Endothelial cell (in vitro differentiated cells): ENCODE measurements at regions not wholly inside any gene's neighbourhood (a gene's known extent, or its start where the extent isn't known, plus 50 kb on each side); places are given as distances from the start of the nearest gene placed in this dataset.

Source experiments
- DNase-seq: peaks from one replicate; pipeline ENCODE4 v3.0.0; 2021; ENCODE audit warnings: low spot score
- H3K27ac Mint-ChIP-seq: one replicate; pipeline ENCODE4 v1.8.0; 2021; ENCODE audit warnings: mixed read lengths, inconsistent platforms; ENCODE audit not compliant: unreplicated experiment
- H3K27me3 Mint-ChIP-seq: one replicate; pipeline ENCODE4 v1.8.0; 2021; ENCODE audit warnings: mild to moderate bottlenecking, moderate library complexity, mixed read lengths, inconsistent platforms; ENCODE audit not compliant: unreplicated experiment
- H3K36me3 Mint-ChIP-seq: one replicate; pipeline ENCODE4 v1.8.0; 2021; ENCODE audit warnings: mild to moderate bottlenecking, low read depth, mixed read lengths, inconsistent platforms; ENCODE audit not compliant: unreplicated experiment
- H3K4me1 Mint-ChIP-seq: one replicate; pipeline ENCODE4 v1.8.0; 2021; ENCODE audit warnings: mild to moderate bottlenecking, mixed read lengths, inconsistent platforms; ENCODE audit not compliant: unreplicated experiment
- H3K4me3 Mint-ChIP-seq: one replicate; pipeline ENCODE4 v1.8.0; 2021; ENCODE audit warnings: mild to moderate bottlenecking, mixed read lengths, inconsistent platforms; ENCODE audit not compliant: unreplicated experiment
- H3K9me3 Mint-ChIP-seq: one replicate; pipeline ENCODE4 v1.8.0; 2021; ENCODE audit warnings: mixed read lengths, inconsistent platforms; ENCODE audit not compliant: unreplicated experiment
- TF ChIP-seq, protein P1 (sequence below): fragments of 200-600 bp; sonication (generic); IDR thresholded peaks from one replicate; pipeline ENCODE4 v1.5.0; 2021; ENCODE audit warnings: antibody characterized with exemption; ENCODE audit not compliant: unreplicated experiment

DNA sequence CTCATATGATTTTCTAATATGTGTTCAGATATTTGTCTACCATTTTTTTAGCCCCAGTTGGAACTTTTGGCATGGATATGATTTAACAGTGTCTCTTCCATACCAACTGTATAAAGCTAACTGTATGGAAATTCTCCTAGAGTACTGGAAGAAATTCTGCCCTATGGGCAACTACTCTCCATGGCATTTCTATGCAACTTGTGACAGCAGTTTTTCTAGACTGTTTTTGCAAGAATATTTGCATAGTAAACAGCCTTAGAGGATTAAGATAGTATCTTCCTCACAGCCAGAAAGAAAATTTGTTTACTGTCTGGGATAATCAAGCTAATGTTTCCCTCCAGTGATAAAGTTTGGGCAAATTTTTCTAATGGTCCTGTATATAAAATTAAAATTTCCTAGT lies 119.9 kb upstream of the PCDH17 start:
- TF ChIP-seq, protein P1, sequence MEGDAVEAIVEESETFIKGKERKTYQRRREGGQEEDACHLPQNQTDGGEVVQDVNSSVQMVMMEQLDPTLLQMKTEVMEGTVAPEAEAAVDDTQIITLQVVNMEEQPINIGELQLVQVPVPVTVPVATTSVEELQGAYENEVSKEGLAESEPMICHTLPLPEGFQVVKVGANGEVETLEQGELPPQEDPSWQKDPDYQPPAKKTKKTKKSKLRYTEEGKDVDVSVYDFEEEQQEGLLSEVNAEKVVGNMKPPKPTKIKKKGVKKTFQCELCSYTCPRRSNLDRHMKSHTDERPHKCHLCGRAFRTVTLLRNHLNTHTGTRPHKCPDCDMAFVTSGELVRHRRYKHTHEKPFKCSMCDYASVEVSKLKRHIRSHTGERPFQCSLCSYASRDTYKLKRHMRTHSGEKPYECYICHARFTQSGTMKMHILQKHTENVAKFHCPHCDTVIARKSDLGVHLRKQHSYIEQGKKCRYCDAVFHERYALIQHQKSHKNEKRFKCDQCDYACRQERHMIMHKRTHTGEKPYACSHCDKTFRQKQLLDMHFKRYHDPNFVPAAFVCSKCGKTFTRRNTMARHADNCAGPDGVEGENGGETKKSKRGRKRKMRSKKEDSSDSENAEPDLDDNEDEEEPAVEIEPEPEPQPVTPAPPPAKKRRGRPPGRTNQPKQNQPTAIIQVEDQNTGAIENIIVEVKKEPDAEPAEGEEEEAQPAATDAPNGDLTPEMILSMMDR, result no peak
- no peaks in the 10 kb centered on the region for H3K27me3 Mint-ChIP-seq
- DNase-seq, result no peak
- no peaks in the 10 kb centered on the region for H3K4me1 Mint-ChIP-seq
- no peak overlapping the region for H3K27ac Mint-ChIP-seq
- H3K4me3 Mint-ChIP-seq, result no peak overlapping the region
- no peaks in the 10 kb centered on the region for H3K9me3 Mint-ChIP-seq
- H3K36me3 Mint-ChIP-seq, result no peaks in the 10 kb centered on the region

DNA sequence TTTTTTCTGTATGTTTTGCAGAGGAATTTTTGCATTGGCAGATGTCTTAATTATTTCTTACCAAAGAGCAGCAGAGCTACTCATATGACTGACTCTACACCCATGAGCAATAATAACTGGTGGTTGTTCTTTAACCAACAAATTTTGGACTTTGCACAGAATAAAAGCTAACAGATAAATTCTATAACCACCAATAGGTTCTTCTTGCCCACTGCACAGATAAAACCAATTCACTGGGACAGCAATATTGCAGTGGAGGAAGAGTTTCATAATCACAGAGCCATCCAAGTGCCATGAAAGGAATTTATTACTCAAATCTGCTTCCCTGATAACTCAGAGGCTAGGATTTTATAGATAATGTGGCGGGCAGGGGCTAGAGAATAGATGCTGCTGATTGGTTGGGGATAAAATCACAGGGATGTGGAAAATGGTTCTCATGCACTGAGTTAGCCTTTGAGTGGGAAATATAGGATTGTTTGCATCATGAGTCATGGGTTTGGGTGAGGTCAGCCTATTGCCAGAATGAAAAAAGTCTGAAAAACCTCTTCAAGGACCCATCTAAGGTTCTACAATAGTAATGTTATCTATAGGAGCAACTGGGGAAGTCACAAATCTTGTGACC lies 104.3 kb upstream of the PCDH17 start:
- no peak for DNase-seq
- Mint-ChIP-seq H3K4me1 (no peaks in the 10 kb centered on the region), H3K36me3 (no peaks in the 10 kb centered on the region), H3K27ac (no peak overlapping the region), H3K27me3 (no peaks in the 10 kb centered on the region), H3K9me3 (no peaks in the 10 kb centered on the region), H3K4me3 (no peak overlapping the region)
- TF ChIP-seq, protein P1, result no peak

DNA sequence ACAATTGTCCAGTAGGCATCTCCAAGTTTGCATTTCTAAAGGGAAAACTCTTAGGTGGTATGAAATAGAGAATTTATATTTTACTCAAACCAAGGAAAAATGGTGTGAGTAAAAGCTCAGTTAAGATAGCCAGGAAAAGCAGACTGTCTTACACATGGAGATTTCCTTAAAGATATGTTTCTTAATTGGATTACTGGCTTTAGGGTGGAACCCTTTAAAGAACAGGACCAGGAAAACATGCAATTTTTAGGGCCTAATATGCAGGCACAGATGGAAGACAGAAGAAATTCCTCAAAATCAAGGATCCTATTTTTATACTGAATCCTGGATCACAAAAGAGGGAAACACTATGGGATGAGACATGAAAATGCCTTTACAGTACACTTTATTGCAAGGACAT lies 100.3 kb upstream of the PCDH17 start:
- TF ChIP-seq, protein P1, result no peak
- Mint-ChIP-seq H3K36me3 (no peaks in the 10 kb centered on the region), H3K4me1 (no peaks in the 10 kb centered on the region), H3K27me3 (no peaks in the 10 kb centered on the region), H3K27ac (no peak overlapping the region), H3K4me3 (no peak overlapping the region), H3K9me3 (no peaks in the 10 kb centered on the region)
- DNase-seq, result no peak

DNA sequence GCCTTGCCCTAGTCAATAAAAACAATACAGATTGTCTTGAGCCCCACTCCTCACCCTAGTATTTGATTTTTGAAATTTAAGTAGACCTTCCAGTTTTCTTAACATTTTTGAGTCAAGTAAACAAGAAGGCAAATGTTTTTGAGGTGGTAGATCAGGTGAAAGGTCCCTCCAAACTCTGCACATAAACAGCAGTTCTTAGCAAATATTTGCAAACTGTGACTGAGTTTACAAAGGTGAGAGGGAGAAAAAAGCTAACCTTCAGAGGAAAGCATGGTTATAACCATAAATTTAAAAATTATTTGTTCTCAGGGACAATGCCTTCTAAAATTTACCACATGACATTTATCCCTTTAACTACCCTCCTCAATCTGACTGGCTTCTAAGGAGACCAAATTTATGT lies 84.6 kb upstream of the PCDH17 start:
- Mint-ChIP-seq H3K27ac (no peak overlapping the region), H3K9me3 (no peaks in the 10 kb centered on the region), H3K4me3 (no peak overlapping the region), H3K4me1 (no peaks in the 10 kb centered on the region), H3K36me3 (no peaks in the 10 kb centered on the region), H3K27me3 (no peaks in the 10 kb centered on the region)
- TF ChIP-seq, protein P1, result no peak
- DNase-seq, result no peak

DNA sequence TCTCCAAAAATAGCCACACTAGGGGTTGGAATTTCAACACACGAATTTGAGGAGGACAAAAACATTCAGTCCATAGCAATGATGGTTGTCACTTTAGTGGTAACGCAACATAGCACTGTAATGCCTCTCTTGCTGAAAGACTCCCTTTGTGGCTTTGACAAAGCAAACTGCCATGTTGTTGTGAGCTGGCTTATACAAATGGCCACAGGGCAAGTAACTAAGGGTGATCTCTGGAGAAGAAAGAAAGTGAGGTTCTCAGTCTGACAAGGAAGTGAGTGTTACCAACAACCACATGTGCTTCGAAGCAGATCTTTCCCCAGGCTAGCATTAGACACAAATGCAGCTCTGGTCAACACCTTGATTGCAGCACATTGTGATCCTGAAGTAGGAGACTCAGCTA lies 79.1 kb upstream of the PCDH17 start:
- Mint-ChIP-seq H3K4me1 (no peaks in the 10 kb centered on the region), H3K36me3 (no peaks in the 10 kb centered on the region), H3K27me3 (no peaks in the 10 kb centered on the region), H3K27ac (no peak overlapping the region), H3K4me3 (no peak overlapping the region), H3K9me3 (no peaks in the 10 kb centered on the region)
- TF ChIP-seq, protein P1, result no peak
- no peak for DNase-seq
